Stimulated activated CD8-positive, alpha-beta memory T cell treated with anti-CD3 and anti-CD28 coated beads, Interleukin-4, amount 100 ng/mL, for 48 hours (primary cell): ENCODE measurements at regions not wholly inside any gene's neighbourhood (a gene's known extent, or its start where the extent isn't known, plus 50 kb on each side); places are given as distances from the start of the nearest gene placed in this dataset.
"Not testable (repeated sequence)": the region's sequence is repeated elsewhere in the genome, so short reads cannot be mapped to it uniquely, and the experiment has no call there.

Experiments
- DNase-seq: peaks from one replicate; pipeline ENCODE4 v3.0.0-alpha.2; 2020

- DNase-seq, result no peak
Observed at GRCh38 chrY:20042993-20043392, 298.5 kb upstream of the KDM5D start.

- no peak for DNase-seq
Observed at GRCh38 chrY:20025676-20026075, 281.1 kb upstream of the KDM5D start.

GRCh38 chrY:19993410-19993809, 248.9 kb upstream of the KDM5D start:
- not testable (repeated sequence) for DNase-seq

- no peak for DNase-seq
Observed at GRCh38 chrY:19973012-19973411, 228.5 kb upstream of the KDM5D start.

- no peak for DNase-seq
Observed at GRCh38 chrY:19947702-19948101, 203.2 kb upstream of the KDM5D start.

GRCh38 chrY:19899011-19899410, 154.5 kb upstream of the KDM5D start:
- no peak for DNase-seq

GRCh38 chrY:19892076-19892964, 147.8 kb upstream of the KDM5D start:
- DNase-seq, result no peak

GRCh38 chrY:19882145-19882544, 137.6 kb upstream of the KDM5D start:
- DNase-seq, result no peak

- DNase-seq, result no peak
Observed at GRCh38 chrY:19869715-19870114, 125.2 kb upstream of the KDM5D start.

GRCh38 chrY:19869281-19869680, 124.8 kb upstream of the KDM5D start:
- no peak for DNase-seq

- no peak for DNase-seq
Observed at GRCh38 chrY:19868647-19869046, 124.1 kb upstream of the KDM5D start.

- no peak for DNase-seq
Observed at GRCh38 chrY:19856474-19857135, 112.1 kb upstream of the KDM5D start.

- DNase-seq, result no peak
Observed at GRCh38 chrY:19842972-19843371, 98.4 kb upstream of the KDM5D start.

- no peak for DNase-seq
Observed at GRCh38 chrY:19824136-19824535, 79.6 kb upstream of the KDM5D start.

- no peak for DNase-seq
Observed at GRCh38 chrY:19818546-19818945, 74.0 kb upstream of the KDM5D start.

GRCh38 chrY:19816920-19817319, 72.4 kb upstream of the KDM5D start:
- DNase-seq, result no peak

GRCh38 chrY:19816053-19816823, 71.7 kb upstream of the KDM5D start:
- DNase-seq, result peak; percentile 19
